ENCODE measurements at regions not wholly inside any gene's neighbourhood (a gene's known extent, or its start where the extent isn't known, plus 50 kb on each side); places are given as distances from the start of the nearest gene placed in this dataset.

- TF ChIP-seq CTCF (IDR thresholded peaks at IDR 0.05): no peak
Measured at GRCh38 chr19:30722186-30722585, 350.0 kb downstream of the ZNF536 start (continued).

GRCh38 chr19:30719999-30720345 is 347.8 kb downstream of the ZNF536 start:
- peaks cover 4% of the 10 kb centered on the region; the same call in 1 of the 3 replicates for H3K4me1 ChIP-seq

GRCh38 chr19:30719189-30719998 is 347.2 kb downstream of the ZNF536 start:
- H3K9me3 ChIP-seq: no peaks in the 10 kb centered on the region
- H3K27ac ChIP-seq: 0 out of 6 replicates have a peak overlapping the region, but pooled peaks of 1 of the 2 experiments have one; percentile 20
- peak overlapping the region; percentile 40 for H3K4me3 ChIP-seq
- POLR2A ChIA-PET: no interaction called here
- CTCF ChIA-PET: interaction anchor here (0.6 to 3.4 kb wide), 12 partner anchors 9 to 1512 kb away, joined by 3 to 16 read pairs (median 4); no protein-coding TSS in a partner anchor
- TF ChIP-seq SMC3 (IDR thresholded peaks at IDR 0.05) (peak; percentile 20; the same call in 2 of the 3 replicates), POLR2A (IDR thresholded peaks at IDR 0.05; ENCODE audit: low read length) (no peak), CBX8 (IDR thresholded peaks at IDR 0.05) (no peak), CTCF (IDR thresholded peaks at IDR 0.05) (0 out of 3 replicates have a peak, but pooled peaks have one; percentile 10), ZFP36 (IDR thresholded peaks at IDR 0.05; ENCODE audit: borderline replicate concordance, partially characterized antibody) (no peak), NFE2L2 (conservative IDR thresholded peaks at IDR 0.05; ENCODE audit: low read length) (no peak), PHF8 (IDR thresholded peaks at IDR 0.05; ENCODE audit: borderline replicate concordance, low read depth) (no peak), HDAC2 (IDR thresholded peaks at IDR 0.05) (0 out of 2 replicates have a peak, but pooled peaks have one; percentile 27), RAD21 (conservative IDR thresholded peaks at IDR 0.05 in 1 of 2, IDR thresholded peaks at IDR 0.05 in 1 of 2) (peak in 1 of 2 experiments; percentile 18; a peak in 1 of 5 replicates)
- peak in 1 of 2 experiments; percentile 33 for DNase-seq (ENCODE audit: low read depth in 1 of 2, low spot score in 1 of 2)
- peaks cover 4% of the 10 kb centered on the region; the same call in 1 of the 3 replicates for H3K4me1 ChIP-seq
- H3K4me2 ChIP-seq: peak overlapping the region; percentile 85
- FAIRE-seq: no peak
- 8% methylated on average over 48 of the region's 54 CpGs for WGBS (ENCODE audit: missing lambda C conversion rate)
- ATAC-seq: peak; percentile 73 to 80

More at GRCh38 chr19:30719999-30720345, 347.8 kb downstream of the ZNF536 start:
- H3K4me2 ChIP-seq: peak overlapping the region; percentile 85
- CTCF ChIA-PET: interaction anchor here (1.0 to 3.4 kb wide), 7 partner anchors 8 to 53 kb away, joined by 3 to 16 read pairs (median 4); no protein-coding TSS in a partner anchor
- H3K9me3 ChIP-seq: no peaks in the 10 kb centered on the region
- TF ChIP-seq CBX8 (IDR thresholded peaks at IDR 0.05) (no peak), CTCF (IDR thresholded peaks at IDR 0.05) (no peak), ZSCAN20 (CRISPR knock-in tag; IDR thresholded peaks at IDR 0.05) (no peak)
- peak in 1 of 2 experiments; percentile 60; a peak in 3 of 6 replicates for ATAC-seq
- no peak overlapping the region for H3K27ac ChIP-seq
- POLR2A ChIA-PET: no interaction called here
- 20% methylated on average over 9 of the region's 9 CpGs for WGBS (ENCODE audit: missing lambda C conversion rate)
- no peak for FAIRE-seq
- no peak for DNase-seq (ENCODE audit: low read depth in 1 of 2, low spot score in 1 of 2)
- peak overlapping the region; percentile 40 for H3K4me3 ChIP-seq

GRCh38 chr19:30718707-30719106 is 346.5 kb downstream of the ZNF536 start:
- CTCF ChIA-PET: interaction anchor here (0.6 to 3.4 kb wide), 9 partner anchors 9 to 1513 kb away, joined by 3 to 16 read pairs (median 4); no protein-coding TSS in a partner anchor
- H3K4me2 ChIP-seq: peak overlapping the region; percentile 85
- FAIRE-seq (no peak), ATAC-seq (no peak), DNase-seq (ENCODE audit: low read depth in 1 of 2, low spot score in 1 of 2) (no peak)
- no peak overlapping the region for H3K27ac ChIP-seq
- POLR2A ChIA-PET: no interaction called here
- H3K4me1 ChIP-seq: peaks cover 4% of the 10 kb centered on the region; the same call in 1 of the 3 replicates
- TF ChIP-seq HEYL (CRISPR knock-in tag; IDR thresholded peaks at IDR 0.05) (no peak), FOXS1 (CRISPR knock-in tag; IDR thresholded peaks at IDR 0.05) (no peak), POLR2AphosphoS2 (conservative IDR thresholded peaks at IDR 0.05; ENCODE audit: low read length) (no peak), TFCP2L1 (CRISPR knock-in tag; IDR thresholded peaks at IDR 0.05) (no peak), ZNF302 (CRISPR knock-in tag; IDR thresholded peaks at IDR 0.05) (no peak), HOXB13 (CRISPR knock-in tag; IDR thresholded peaks at IDR 0.05; ENCODE audit: low read depth) (no peak), RFX5 (IDR thresholded peaks at IDR 0.05) (no peak), ZSCAN20 (CRISPR knock-in tag; IDR thresholded peaks at IDR 0.05) (no peak), PBX3 (IDR thresholded peaks at IDR 0.05) (no peak), RAD21 (conservative IDR thresholded peaks at IDR 0.05 in 1 of 2, IDR thresholded peaks at IDR 0.05 in 1 of 2) (no peak), FOSB (CRISPR knock-in tag; IDR thresholded peaks at IDR 0.05) (no peak), SMC3 (IDR thresholded peaks at IDR 0.05) (no peak), CEBPB (IDR thresholded peaks at IDR 0.05) (no peak), HES2 (IDR thresholded peaks at IDR 0.05) (no peak), HOXA7 (CRISPR knock-in tag; IDR thresholded peaks at IDR 0.05) (no peak)
- 17% methylated on average over 4 of the region's 4 CpGs for WGBS (ENCODE audit: missing lambda C conversion rate)
- peak overlapping the region; percentile 40; the same call in 2 of the 3 replicates for H3K4me3 ChIP-seq
- no peaks in the 10 kb centered on the region for H3K9me3 ChIP-seq
